Occipital lobe (tissue), 1 donor: ENCODE measurements at regions not wholly inside any gene's neighbourhood (a gene's known extent, or its start where the extent isn't known, plus 50 kb on each side); places are given as distances from the start of the nearest gene placed in this dataset.

ENCODE experiments used
- DNase-seq: peaks from one replicate; lab custom pipeline; 2025; lab: John Stamatoyannopoulos, UW

- DNase-seq = no peak
Measured at GRCh38 chr1:106061586-106062495, 994.6 kb upstream of the PRMT6 start.

GRCh38 chr1:106063510-106063909 is 993.0 kb upstream of the PRMT6 start:
- no peak for DNase-seq

- DNase-seq = no peak
Measured at GRCh38 chr1:106072909-106073600, 983.4 kb upstream of the PRMT6 start.

GRCh38 chr1:106080608-106081325 is 975.7 kb upstream of the PRMT6 start:
- no peak for DNase-seq

GRCh38 chr1:106111044-106111443 is 945.4 kb upstream of the PRMT6 start:
- no peak for DNase-seq

- DNase-seq = no peak
Measured at GRCh38 chr1:106113851-106114250, 942.6 kb upstream of the PRMT6 start.

GRCh38 chr1:106120789-106121188 is 935.7 kb upstream of the PRMT6 start:
- no peak for DNase-seq

- no peak for DNase-seq
Measured at GRCh38 chr1:106121728-106122127, 934.7 kb upstream of the PRMT6 start.

GRCh38 chr1:106134561-106134960 is 921.9 kb upstream of the PRMT6 start:
- DNase-seq = no peak

- no peak for DNase-seq
Measured at GRCh38 chr1:106173101-106173500, 883.4 kb upstream of the PRMT6 start.

- DNase-seq = no peak
Measured at GRCh38 chr1:106178791-106179190, 877.7 kb upstream of the PRMT6 start.

GRCh38 chr1:106181866-106182265 is 874.6 kb upstream of the PRMT6 start:
- no peak for DNase-seq

GRCh38 chr1:106185089-106185488 is 871.4 kb upstream of the PRMT6 start:
- DNase-seq = no peak

GRCh38 chr1:106189780-106190179 is 866.7 kb upstream of the PRMT6 start:
- DNase-seq = no peak

- no peak for DNase-seq
Measured at GRCh38 chr1:106194206-106194605, 862.3 kb upstream of the PRMT6 start.

GRCh38 chr1:106200711-106201110 is 855.8 kb upstream of the PRMT6 start:
- DNase-seq = no peak

- no peak for DNase-seq
Measured at GRCh38 chr1:106207185-106207584, 849.3 kb upstream of the PRMT6 start.

GRCh38 chr1:106217765-106218164 is 838.7 kb upstream of the PRMT6 start:
- no peak for DNase-seq

- no peak for DNase-seq
Measured at GRCh38 chr1:106222403-106222802, 834.1 kb upstream of the PRMT6 start.

GRCh38 chr1:106223213-106223612 is 833.3 kb upstream of the PRMT6 start:
- DNase-seq = no peak

- DNase-seq = no peak
Measured at GRCh38 chr1:106224426-106224825, 832.0 kb upstream of the PRMT6 start.

- no peak for DNase-seq
Measured at GRCh38 chr1:106225403-106225802, 831.1 kb upstream of the PRMT6 start.
